HG02642 (cell line): ENCODE measurements at regions not wholly inside any gene's neighbourhood (a gene's known extent, or its start where the extent isn't known, plus 50 kb on each side); places are given as distances from the start of the nearest gene placed in this dataset.
A peak's percentile ranks its signal among the peaks of the same experiment; 100 is the strongest.
"Not testable (repeated sequence)": the region's sequence is repeated elsewhere in the genome, so short reads cannot be mapped to it uniquely, and the experiment has no call there.

ENCODE experiments used
- ATAC-seq: cut with Tn5 transposase; IDR thresholded peaks from one replicate; pipeline ENCODE4 v1.9.1; 2021; ENCODE audit warnings: mild to moderate bottlenecking; ENCODE audit not compliant: unreplicated experiment, poor library complexity

DNA sequence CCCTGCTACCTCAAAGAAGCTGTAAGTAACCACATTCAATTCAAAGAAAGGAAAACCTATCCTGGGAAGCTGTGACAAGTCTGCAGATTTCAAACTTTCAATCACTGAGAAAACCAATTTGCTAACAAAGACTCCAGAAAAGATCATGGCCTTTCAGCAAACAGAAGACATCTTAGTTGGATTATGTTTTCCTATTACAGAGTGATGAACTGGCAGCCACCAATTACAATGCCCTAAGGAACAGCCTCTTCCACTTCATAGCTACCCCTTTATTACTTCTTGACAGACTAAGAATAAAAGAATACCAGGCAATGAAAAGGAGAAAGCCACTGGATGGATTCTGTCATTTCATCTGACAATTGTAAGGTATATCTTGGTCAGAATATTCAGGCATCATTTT, 128.2 kb upstream of the RASEF start:
- no peak for ATAC-seq

DNA sequence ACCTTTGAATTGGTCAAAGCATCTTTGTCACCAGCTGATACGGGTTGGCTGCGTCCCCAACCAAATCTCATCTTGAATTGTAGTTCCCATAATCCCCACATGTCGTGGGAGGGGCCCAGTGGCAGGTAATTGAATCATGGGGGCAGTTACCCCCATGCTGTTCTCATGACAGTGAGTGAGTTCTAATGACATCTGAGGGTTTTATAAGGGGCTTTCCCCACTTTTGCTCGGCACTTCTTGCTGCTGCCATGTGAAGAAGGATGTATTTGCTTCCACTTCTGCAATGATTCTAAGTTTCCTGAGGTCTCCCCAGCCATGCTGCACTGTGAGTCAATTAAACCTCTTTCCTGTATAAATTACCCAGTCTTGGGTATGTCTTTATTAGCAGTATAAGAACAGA, 126.1 kb upstream of the RASEF start:
- ATAC-seq: not testable (repeated sequence)

GRCh38 chr9:83188277-83188676, 125.3 kb upstream of the RASEF start:
- ATAC-seq: no peak

DNA sequence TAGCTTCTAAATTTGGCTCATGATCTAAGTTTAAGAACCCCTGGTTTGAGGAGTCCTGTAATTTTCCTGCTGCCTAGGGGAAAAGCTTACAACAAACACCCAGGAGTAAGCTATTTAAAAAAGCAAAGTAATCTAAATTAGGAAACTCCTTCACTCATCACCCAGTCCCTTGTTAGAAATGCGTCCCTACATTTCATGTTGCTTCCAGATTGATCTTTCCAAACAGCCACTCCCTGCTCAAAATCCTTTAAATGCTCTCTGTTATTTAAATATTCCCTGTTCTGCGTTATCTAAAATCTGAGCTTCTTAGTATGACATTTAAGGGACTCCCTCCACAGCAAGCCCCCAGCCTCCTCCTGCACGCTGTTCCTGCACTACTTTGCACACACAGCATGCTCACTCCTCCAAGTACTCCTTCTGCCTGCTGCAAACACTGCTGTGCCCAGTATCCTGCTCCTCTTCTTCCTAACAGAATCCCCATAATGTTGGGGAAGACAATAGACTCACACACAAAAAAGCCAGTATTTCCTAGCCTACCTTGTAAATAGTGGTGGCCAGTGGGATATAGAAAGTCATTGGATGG, 123.3 kb upstream of the RASEF start:
- ATAC-seq: no peak

- ATAC-seq: no peak
Measured at GRCh38 chr9:83185488-83186154, 122.7 kb upstream of the RASEF start.

DNA sequence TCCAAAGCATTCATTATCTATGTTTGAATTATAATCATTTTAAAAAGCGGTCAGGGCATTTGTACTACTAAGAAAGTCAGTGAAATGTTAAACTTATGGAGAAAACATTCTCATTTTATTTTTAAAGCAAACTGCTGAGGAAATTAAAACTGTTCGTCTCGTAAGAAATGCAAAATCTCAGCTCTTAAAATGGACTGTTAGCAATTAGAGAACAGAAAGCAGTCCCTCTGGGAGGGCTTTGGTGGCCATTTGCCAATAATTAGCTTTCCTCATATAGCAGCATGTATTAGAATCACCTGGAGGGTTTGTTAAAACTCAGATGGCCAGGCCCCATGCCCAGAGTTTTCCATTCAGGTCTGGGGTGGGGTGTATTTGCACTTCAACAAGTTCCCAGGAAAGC, 120.7 kb upstream of the RASEF start:
- no peak for ATAC-seq

GRCh38 chr9:83182071-83182470, 119.1 kb upstream of the RASEF start:
- ATAC-seq: no peak

- ATAC-seq: no peak
Measured at GRCh38 chr9:83178717-83179116, 115.8 kb upstream of the RASEF start.

DNA sequence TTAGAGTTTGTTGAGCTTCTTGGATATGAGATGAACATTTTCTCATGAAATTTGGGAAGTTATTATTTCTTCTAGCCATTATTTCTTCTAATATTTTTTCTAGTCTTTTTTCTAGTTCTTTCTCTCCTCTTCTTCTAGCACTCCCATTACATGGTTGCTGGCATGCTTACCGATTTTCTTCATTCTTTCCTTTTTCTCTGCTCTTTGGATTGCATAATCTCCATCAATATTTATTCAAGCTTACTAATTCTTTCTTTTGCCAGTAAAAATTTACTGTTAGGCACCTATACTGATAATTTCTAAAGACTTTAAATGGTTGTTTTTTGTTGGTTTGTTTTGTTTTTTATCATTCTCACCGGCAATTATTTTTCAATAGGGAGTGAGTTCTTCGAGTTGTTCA, 114.8 kb upstream of the RASEF start:
- no peak for ATAC-seq

DNA sequence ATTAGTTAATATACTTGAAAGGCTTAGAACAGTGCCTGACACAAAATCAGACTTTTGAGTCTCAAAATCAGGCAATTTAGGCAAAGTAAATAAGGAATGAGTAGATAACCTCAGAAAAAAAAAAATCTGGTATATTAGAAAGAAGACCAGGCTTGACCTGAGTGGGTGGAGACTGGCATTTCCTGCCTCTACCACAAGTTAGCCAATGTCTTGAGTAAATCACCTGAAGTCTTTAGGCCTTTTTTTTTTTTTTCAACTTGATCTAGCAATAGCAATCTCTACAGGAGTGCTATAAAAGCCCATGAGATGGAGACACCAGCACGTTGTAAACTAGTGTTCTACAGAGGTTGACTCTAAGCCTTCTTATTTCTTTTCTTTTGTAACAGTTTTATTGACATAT, 104.2 kb upstream of the RASEF start:
- ATAC-seq: no peak

DNA sequence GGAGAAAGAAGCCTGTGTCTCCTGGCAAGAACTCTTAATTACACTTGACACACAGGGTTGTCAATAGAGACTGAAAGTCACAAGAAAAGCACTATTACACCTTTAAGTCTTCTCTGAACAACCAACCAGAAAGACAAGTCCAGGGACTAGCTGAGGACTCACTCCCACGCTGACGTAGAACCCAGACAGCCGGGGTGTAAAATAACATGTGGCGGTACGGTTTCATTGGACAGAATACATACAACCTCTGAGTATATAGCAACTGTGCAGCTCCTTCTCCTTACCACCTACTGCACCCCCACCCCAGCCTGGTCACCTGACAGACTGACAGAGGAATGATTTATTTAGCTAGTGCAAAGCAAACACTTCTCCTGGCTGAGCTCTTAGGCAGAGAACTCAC, 103.4 kb upstream of the RASEF start:
- ATAC-seq: no peak

DNA sequence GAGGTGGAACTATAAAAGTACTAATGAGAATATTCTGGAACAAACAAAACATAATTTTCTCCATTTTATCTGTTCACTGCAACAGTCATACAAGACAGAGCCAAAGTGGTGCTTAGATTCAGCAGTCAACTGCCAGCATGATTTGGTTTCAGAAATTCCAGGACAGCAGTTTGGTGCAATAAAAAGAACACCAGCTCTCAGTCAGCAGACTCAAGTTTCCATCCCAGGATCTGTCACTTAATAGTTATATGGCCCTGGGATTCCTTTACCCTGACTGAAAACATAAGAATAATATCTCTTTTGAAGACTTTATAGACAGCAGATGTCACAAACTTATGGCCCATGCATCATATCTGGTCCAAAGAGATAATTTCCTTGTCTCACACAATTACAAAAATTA, 92.8 kb upstream of the RASEF start:
- no peak for ATAC-seq

DNA sequence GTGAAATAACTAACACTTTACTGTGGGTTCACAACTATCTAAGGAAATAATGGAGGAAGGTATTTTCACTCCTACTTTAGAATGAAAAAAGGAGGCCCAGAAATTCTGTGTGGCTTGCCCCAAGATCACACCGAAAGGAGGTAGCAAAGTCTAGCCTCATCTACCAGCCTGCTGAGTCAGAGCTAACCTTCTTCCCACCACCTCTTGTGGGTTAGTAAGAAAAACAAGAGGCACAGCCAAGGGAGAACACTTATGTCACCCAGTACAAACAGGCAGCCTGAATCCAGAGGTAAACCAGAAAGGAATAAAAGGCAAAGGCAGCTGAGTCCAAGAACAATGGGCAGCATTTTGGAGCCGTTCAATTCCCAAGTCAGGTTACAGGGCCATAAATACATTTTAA, 91.9 kb upstream of the RASEF start:
- no peak for ATAC-seq

GRCh38 chr9:83154087-83154736, 91.3 kb upstream of the RASEF start:
- peak; percentile 96 for ATAC-seq

DNA sequence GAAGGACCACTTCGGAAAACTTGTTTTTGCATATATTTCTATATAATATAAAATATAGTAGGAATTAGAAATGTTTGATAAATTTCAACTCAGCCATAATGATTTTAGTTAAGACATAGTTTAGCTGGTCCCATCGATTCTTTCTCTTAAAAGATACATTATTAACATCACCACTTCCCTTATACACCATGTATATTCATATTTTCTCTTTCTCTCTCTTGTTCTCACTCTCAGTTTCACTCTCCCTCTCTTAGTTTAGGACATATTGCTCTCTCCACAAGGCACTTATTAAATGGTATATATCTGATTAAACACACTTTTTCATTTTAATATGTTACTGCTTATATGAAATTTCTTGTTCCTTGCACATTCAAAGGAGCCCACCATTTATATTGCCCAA, 90.1 kb upstream of the RASEF start:
- no peak for ATAC-seq

DNA sequence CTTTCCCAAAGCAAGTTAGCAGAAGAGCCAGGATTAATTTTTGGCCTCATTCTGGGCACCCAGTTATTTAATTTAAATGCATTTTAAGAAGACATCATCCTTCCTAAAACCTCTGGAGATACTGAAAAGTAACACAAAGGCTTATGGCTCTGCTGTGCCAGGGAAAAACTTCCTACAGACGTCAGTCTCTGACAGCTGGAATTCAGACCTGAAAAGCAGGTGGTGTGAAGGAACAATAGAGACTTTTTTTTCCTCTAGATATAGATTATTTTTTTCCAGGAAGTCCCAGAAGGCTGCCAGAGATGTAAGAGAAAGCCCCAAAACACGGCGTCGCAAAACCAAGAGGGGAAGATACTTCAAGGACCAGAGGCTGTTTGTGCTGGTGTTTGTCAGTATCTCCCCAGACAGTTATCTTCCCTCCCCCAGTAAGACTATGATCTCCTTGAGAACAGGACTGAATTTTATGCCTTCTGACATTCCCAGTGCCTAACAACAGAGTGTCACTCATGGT, 88.7 kb upstream of the RASEF start:
- ATAC-seq: no peak

DNA sequence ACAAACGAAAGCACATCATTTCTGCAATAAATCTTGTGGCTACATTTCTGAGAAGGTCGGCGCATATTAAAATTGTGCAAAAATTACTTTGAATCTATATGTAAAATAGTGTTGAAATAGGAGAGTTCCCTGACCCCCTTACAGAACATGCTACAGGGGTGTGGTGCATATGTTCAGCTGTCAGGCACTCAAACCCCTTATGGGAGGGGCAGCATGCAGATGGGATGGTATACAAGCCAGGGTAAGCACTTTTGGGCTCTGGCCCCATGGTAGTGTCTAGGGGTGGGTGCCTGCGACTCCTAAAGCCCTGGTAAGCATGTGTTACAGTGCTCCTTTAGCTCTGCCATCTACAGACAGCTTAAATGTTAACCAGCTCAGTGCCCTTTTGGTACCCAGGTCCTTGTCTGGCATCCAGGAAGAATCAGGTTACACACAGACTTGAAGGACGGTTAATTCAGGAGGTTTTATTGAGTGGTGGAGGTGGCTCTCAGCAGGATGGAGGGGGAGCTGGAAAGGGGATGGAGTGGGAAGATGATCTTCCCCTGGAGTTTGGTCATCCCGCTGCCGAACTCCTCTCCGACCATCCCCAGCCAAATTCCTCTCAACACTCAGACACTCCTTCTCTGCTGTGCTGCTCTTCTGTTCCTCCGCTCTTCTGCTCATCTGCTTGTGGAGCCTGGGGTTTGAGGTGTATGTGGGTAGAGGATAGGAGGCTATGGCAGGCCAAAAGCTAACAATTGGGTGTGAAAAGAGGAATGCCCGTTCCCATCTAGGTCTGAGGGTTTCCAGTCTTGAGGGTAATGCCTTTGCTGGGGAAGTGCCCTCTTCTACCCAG, 84.6 kb upstream of the RASEF start:
- ATAC-seq: no peak

DNA sequence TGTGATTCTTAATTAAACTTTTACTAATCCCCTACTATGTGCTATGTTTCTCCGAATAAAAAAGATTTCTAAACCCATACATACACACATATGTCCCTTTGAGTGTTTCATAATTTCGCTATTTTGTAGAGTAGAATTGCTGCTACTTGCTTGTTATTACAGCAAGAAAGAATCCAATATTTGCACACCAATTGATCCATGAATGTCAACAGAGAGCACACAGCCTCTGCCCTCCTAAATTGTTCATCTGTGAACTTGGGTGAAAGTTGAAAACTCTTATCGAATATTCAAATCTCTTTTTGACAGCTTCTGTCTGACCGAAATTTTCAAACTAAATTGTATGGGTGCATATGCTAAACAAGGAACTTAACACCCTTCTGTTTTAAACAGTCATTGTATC, 83.4 kb upstream of the RASEF start:
- no peak for ATAC-seq

GRCh38 chr9:83144492-83144891, 81.5 kb upstream of the RASEF start:
- ATAC-seq: no peak

- ATAC-seq: no peak
Measured at GRCh38 chr9:83142389-83142788, 79.4 kb upstream of the RASEF start.

DNA sequence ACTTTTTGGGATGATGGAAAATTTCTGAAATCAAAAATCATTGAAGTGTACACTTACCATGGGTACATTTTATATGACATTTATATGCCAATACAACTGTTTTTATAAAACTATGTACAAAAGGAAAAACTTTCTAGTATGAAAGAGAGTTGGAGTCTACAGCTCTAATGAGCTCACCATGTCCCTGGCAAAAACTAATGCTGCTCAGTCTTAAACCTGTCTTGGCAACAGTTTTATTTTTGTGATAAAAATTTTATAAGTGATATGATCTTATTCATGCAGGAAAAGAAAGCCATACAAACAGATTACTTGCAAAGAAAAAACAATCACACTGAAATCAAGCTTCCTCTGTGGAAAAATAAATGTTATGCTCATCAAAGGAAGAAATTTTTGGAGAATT, 78.9 kb upstream of the RASEF start:
- no peak for ATAC-seq
